Panc1 (cell line): ENCODE measurements at regions not wholly inside any gene's neighbourhood (a gene's known extent, or its start where the extent isn't known, plus 50 kb on each side); places are given as distances from the start of the nearest gene placed in this dataset.
"Not testable (repeated sequence)": the region's sequence is repeated elsewhere in the genome, so short reads cannot be mapped to it uniquely, and the experiment has no call there.

Experiments
- ATAC-seq: fragments of 200-7000 bp; cut with Tn5 transposase; 2 replicates; pipeline ENCODE4 v1.9.1; 2020; ENCODE audit warnings: mild to moderate bottlenecking, moderate library complexity
- BruUV-seq: library from RNA; stranded (reverse); fragments of 400-500 nt; replicated peaks from 2 replicates; lab custom pipeline; 2021; lab: Mats Ljungman, UMichigan
- CTCF ChIA-PET: fragments of 300-600 bp; sonication (Branson Sonifier 250); formaldehyde crosslinking; loops from one replicate; lab custom pipeline; 2022; ENCODE audit warnings: antibody characterized with exemption; lab: Charles Lee
- POLR2A ChIA-PET: fragments of 300-600 bp; sonication (Branson Sonifier 250); formaldehyde crosslinking; loops from one replicate; lab custom pipeline; 2022; ENCODE audit warnings: antibody characterized with exemption; lab: Charles Lee
- DNase-seq: peaks from one replicate; pipeline ENCODE4 v3.0.0-alpha.2; 2010; ENCODE audit warnings: low read depth, low spot score
- H3K27ac ChIP-seq: 2 replicates; pipeline ENCODE4 v1.5.1; 2011; ENCODE audit warnings: mild to moderate bottlenecking, low read length, inconsistent platforms
- H3K27me3 ChIP-seq: fragments of 200-500 bp; sonication (Bioruptor generic); 2 replicates; pipeline ENCODE4 v1.6.0; 2014; ENCODE audit warnings: low read length, inconsistent platforms; ENCODE audit not compliant: control insufficient read depth, insufficient read depth
- H3K36me3 ChIP-seq: fragments of 200-500 bp; sonication (Bioruptor generic); 2 replicates; pipeline ENCODE4 v1.5.1; 2014; ENCODE audit warnings: inconsistent platforms, mild to moderate bottlenecking, low read length, moderate library complexity; ENCODE audit not compliant: control insufficient read depth, insufficient read depth
- H3K4me1 ChIP-seq: 2 replicates; pipeline ENCODE4 v1.5.1; 2011; ENCODE audit warnings: inconsistent platforms, mild to moderate bottlenecking, low read length, moderate library complexity; ENCODE audit not compliant: control insufficient read depth, insufficient read depth
- H3K4me3 ChIP-seq, 2 experiments: 2 replicates each; pipeline ENCODE4 v1.5.1; 2011 to 2012; ENCODE audit warnings: low read depth in 2 of 2, low read length in 2 of 2, mild to moderate bottlenecking in 2 of 2, inconsistent platforms in 1 of 2, moderate library complexity in 1 of 2
- H3K9me3 ChIP-seq: fragments of 200-500 bp; sonication (Bioruptor generic); 2 replicates; pipeline ENCODE4 v1.5.1; 2014; ENCODE audit warnings: low read depth, mild to moderate bottlenecking, inconsistent platforms, low read length, moderate library complexity; ENCODE audit not compliant: control insufficient read depth, insufficient read depth
- POLR2AphosphoS5 ChIP-seq: IDR thresholded peaks from 2 replicates; pipeline ENCODE4 v1.6.1; 2012; ENCODE audit warnings: mild to moderate bottlenecking, low read depth, low read length, moderate library complexity
- SIN3A ChIP-seq: IDR thresholded peaks from 2 replicates; pipeline ENCODE4 v1.6.1; 2012; ENCODE audit warnings: low read depth, mild to moderate bottlenecking, low read length, moderate library complexity, borderline replicate concordance; ENCODE audit not compliant: insufficient read depth
- TCF7L2 ChIP-seq: IDR thresholded peaks from 2 replicates; pipeline ENCODE4 v1.6.1; 2011; ENCODE audit warnings: mild to moderate bottlenecking, low read depth, low read length, inconsistent platforms
- in situ Hi-C: cut with HindIII; loops from 2 replicates; pipeline ENCODE4 v1.10.0; 2016; ENCODE audit warnings: low sequenced_read_pairs, low pct_unique_long_range_greater_than_20kb
- intact Hi-C: fragments of 100-400 bp; cut with micrococcal nuclease; formaldehyde crosslinking; loops from one replicate; pipeline ENCODE4 v1.10.0; 2022; ENCODE audit not compliant: unreplicated experiment
- TF ChIP-seq, protein P1 (sequence below): fragments of 450-650 bp; IDR thresholded peaks from 2 replicates; pipeline ENCODE4 v1.5.1; 2017; ENCODE audit warnings: mild to moderate bottlenecking
- TF ChIP-seq, protein P2 (sequence below), 2 experiments: IDR thresholded peaks; 2 replicates each; pipeline ENCODE4 v1.6.1; 2011 to 2012; ENCODE audit warnings: low read depth in 2 of 2, control low read depth in 1 of 2, low read length in 1 of 2, mild to moderate bottlenecking in 1 of 2, moderate library complexity in 1 of 2; ENCODE audit not compliant: insufficient read depth in 1 of 2

DNA sequence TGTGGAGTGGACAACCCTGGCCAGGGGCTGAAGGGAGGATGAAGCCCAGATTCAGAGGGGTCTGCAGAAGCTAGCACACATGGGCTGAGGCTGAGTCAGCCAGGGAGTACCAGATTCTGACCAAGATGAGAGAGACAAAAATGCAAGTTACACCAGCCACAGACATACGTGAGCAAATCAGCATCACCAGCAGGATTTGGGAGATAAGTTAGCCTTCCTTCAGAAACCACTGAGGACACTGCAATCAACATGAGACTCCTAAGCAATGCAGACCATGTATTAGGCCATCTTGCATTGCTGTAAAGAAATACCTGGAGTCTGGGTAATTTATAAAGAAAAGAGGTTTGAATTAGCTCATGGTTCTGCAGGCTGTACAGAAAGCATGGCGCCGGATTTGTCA is 57.0 kb upstream of the PAGE5 start:
- no peak for TF ChIP-seq TCF7L2
- TF ChIP-seq, protein P1, sequence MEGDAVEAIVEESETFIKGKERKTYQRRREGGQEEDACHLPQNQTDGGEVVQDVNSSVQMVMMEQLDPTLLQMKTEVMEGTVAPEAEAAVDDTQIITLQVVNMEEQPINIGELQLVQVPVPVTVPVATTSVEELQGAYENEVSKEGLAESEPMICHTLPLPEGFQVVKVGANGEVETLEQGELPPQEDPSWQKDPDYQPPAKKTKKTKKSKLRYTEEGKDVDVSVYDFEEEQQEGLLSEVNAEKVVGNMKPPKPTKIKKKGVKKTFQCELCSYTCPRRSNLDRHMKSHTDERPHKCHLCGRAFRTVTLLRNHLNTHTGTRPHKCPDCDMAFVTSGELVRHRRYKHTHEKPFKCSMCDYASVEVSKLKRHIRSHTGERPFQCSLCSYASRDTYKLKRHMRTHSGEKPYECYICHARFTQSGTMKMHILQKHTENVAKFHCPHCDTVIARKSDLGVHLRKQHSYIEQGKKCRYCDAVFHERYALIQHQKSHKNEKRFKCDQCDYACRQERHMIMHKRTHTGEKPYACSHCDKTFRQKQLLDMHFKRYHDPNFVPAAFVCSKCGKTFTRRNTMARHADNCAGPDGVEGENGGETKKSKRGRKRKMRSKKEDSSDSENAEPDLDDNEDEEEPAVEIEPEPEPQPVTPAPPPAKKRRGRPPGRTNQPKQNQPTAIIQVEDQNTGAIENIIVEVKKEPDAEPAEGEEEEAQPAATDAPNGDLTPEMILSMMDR: no peak
- TF ChIP-seq, protein P2, sequence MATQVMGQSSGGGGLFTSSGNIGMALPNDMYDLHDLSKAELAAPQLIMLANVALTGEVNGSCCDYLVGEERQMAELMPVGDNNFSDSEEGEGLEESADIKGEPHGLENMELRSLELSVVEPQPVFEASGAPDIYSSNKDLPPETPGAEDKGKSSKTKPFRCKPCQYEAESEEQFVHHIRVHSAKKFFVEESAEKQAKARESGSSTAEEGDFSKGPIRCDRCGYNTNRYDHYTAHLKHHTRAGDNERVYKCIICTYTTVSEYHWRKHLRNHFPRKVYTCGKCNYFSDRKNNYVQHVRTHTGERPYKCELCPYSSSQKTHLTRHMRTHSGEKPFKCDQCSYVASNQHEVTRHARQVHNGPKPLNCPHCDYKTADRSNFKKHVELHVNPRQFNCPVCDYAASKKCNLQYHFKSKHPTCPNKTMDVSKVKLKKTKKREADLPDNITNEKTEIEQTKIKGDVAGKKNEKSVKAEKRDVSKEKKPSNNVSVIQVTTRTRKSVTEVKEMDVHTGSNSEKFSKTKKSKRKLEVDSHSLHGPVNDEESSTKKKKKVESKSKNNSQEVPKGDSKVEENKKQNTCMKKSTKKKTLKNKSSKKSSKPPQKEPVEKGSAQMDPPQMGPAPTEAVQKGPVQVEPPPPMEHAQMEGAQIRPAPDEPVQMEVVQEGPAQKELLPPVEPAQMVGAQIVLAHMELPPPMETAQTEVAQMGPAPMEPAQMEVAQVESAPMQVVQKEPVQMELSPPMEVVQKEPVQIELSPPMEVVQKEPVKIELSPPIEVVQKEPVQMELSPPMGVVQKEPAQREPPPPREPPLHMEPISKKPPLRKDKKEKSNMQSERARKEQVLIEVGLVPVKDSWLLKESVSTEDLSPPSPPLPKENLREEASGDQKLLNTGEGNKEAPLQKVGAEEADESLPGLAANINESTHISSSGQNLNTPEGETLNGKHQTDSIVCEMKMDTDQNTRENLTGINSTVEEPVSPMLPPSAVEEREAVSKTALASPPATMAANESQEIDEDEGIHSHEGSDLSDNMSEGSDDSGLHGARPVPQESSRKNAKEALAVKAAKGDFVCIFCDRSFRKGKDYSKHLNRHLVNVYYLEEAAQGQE (IDR thresholded peaks at IDR 0.05; ENCODE audit: insufficient read depth in 1 of 2, low read depth in 2 of 2, low read length in 1 of 2): no peak
- no peak for TF ChIP-seq SIN3A
- no peak for TF ChIP-seq POLR2AphosphoS5
- Histone ChIP-seq H3K27ac (no peak overlapping the region), H3K4me3 (no peak overlapping the region), H3K36me3 (no peaks in the 10 kb centered on the region; the same call in 1 of the 2 replicates), H3K4me1 (peaks cover 3% of the 10 kb centered on the region), H3K27me3 (no peaks in the 10 kb centered on the region), H3K9me3 (no peaks in the 10 kb centered on the region)
- DNase-seq: no peak
- ChIA-PET CTCF (no interaction called here), POLR2A (no interaction called here)
- in situ Hi-C loops (no loop called here), intact Hi-C loops (no loop called here)
- ATAC-seq: no peak
- no TSS peak for BruUV-seq

- H3K9me3 ChIP-seq, intact Hi-C loops, in situ Hi-C loops, H3K27ac ChIP-seq, BruUV-seq, ATAC-seq, H3K4me3 ChIP-seq, POLR2A ChIA-PET, H3K27me3 ChIP-seq, H3K4me1 ChIP-seq, H3K36me3 ChIP-seq, CTCF ChIA-PET, DNase-seq: not testable (repeated sequence)
These were observed 55.1 kb upstream of the PAGE5 start for GRCh38 chrX:55165026-55165425.

- no peaks in the 10 kb centered on the region for H3K36me3 ChIP-seq
- TF ChIP-seq, protein P1: no peak
- no peak for TF ChIP-seq TCF7L2
- TF ChIP-seq, protein P2 (IDR thresholded peaks at IDR 0.05; ENCODE audit: insufficient read depth in 1 of 2, low read depth in 2 of 2, low read length in 1 of 2): no peak
- no peak for TF ChIP-seq SIN3A
- TF ChIP-seq POLR2AphosphoS5: no peak
- H3K9me3 ChIP-seq: no peaks in the 10 kb centered on the region
- H3K4me1 ChIP-seq: no peaks in the 10 kb centered on the region
- no peak for DNase-seq
- no TSS peak for BruUV-seq
- H3K27ac ChIP-seq: no peak overlapping the region
- ChIA-PET POLR2A (no interaction called here), CTCF (no interaction called here)
- no peak for ATAC-seq
- in situ Hi-C loops: no loop called here
- intact Hi-C loops: no loop called here
- no peaks in the 10 kb centered on the region for H3K27me3 ChIP-seq
- H3K4me3 ChIP-seq: no peak overlapping the region
These were observed 52.9 kb upstream of the PAGE5 start for GRCh38 chrX:55167124-55167803.
